GM18508 (cell line): ENCODE measurements at regions not wholly inside any gene's neighbourhood (a gene's known extent, or its start where the extent isn't known, plus 50 kb on each side); places are given as distances from the start of the nearest gene placed in this dataset.

Experiments used
- ATAC-seq: cut with Tn5 transposase; IDR thresholded peaks from one replicate; pipeline ENCODE4 v1.9.1; 2021; ENCODE audit warnings: moderate number of reproducible peaks; ENCODE audit not compliant: insufficient read depth, unreplicated experiment

- no peak for ATAC-seq
These were observed 183.4 kb downstream of the LY86 start for GRCh38 chr6:6771964-6772363.

DNA sequence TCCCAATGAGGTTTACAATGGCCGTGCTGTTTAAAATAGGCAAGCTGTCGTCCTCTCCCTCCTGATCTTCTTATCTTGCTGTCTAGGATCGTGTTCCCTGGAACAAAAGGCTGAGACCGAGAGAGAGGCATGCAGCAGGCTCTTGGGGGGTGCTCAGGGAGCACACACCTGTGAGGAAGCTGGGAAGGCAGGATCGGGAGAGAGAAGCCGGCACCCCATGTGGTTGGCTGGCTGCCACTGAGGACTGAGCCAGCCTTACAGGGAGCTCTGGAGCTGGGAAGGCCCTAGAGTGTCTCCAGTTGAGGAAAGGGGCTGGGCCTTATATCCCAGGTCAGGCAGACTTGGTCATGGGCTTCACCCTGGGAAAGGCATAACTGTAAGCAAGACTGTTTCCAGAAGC is 184.2 kb downstream of the LY86 start:
- ATAC-seq: no peak

GRCh38 chr6:6775074-6775473 is 186.6 kb downstream of the LY86 start:
- ATAC-seq: no peak

- ATAC-seq: no peak
These were observed 191.7 kb downstream of the LY86 start for GRCh38 chr6:6780231-6780630.

DNA sequence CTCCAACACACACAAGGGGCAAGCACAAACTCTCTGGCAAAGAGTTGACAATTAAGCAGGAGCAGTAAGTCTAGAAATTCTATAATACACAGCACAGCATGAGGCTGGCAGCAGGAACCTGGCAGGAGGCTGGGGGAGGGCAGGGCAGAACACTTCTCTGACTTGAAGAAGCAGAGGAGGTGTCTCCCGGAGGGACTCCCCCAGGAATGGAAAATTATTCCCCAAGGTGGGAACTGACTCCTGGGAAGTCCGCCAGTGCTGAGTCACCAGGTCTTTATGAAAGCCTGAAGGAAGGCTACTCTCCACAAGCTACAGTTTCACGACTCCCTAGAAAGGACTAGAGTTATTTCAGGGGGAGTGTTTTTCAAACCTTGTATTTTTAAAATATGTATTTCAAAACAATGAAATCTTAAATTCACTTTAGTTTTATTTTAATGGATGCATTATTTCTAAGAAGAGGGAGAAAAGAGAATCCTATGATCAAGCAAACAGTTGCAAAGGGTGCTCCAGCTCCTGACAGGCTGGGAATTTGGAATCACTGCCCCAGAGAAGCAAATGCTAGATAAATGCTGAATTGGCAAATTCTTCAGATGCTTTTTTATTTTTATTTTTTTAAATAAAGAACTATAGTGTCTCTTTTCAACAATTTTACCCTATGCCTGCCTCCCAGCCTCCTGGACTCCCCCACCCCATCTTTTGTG is 192.8 kb downstream of the LY86 start:
- no peak for ATAC-seq

DNA sequence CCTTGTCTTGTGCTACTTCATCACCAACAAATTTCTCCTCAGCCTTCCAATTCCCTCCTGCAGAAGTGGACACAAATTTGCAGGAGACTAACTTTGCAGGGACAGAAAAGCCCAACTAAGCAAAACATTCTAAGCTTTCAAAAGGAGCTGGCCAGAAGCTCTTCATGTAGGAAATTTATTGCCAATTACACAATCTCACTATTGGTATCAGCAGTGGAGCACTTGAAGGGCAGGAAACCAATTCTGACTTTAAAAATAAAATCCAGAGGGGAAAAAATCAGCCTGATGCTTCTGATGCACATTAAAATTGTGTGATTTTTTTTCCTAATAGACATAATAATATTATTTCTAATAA is 193.3 kb downstream of the LY86 start:
- ATAC-seq: no peak

DNA sequence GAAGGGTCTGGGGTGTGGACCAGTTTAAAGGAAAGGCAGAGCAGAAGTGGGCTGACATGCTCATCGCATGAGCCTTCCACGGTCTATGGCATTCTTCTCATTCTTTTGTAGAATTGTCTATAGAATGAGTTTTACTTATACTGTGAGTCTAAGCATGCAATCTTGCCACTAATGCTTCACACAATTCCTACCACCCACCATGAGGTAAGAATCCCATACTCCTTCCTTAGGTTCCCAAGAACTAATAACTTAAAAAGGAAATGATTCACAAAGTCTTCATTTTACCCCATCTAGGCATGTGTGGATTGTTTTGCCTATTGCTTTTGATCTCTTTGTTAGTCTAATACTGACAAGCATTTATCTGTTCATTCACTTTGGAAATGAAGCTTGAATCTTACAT is 195.2 kb downstream of the LY86 start:
- no peak for ATAC-seq

DNA sequence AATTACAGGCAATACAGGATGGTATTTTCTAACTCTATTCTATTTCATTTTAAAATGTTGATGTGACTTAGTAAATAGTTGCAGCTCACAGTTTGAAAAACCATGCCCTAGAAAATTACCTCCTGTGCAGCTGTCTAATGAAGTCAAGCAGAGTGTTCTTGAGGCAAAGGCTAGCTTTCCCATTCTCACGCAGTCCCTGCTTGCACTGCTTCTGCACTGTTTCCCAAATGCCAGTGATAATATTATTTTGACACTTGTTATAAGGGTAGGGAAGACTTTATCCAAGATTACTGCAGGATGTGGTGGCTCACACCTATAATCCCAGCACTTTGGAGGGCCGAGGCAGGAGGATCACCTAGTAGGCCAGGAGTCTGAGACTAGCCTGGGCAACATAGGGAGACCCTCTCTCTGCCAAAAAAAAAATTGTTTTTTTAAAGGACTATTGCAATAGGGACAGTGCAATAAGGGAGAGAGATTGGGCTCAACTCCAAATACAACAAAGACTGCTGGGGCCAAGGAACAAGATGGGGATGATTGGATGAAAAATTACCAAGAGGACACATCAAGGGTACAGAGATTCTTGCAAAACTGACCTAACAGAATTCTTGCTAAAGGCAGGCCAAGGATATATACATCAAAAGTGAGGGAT is 196.1 kb downstream of the LY86 start:
- ATAC-seq: no peak

GRCh38 chr6:6785163-6785521 is 196.6 kb downstream of the LY86 start:
- no peak for ATAC-seq

- no peak for ATAC-seq
These were observed 200.0 kb downstream of the LY86 start for GRCh38 chr6:6788394-6789032.

- no peak for ATAC-seq
These were observed 201.9 kb downstream of the LY86 start for GRCh38 chr6:6790393-6790792.

DNA sequence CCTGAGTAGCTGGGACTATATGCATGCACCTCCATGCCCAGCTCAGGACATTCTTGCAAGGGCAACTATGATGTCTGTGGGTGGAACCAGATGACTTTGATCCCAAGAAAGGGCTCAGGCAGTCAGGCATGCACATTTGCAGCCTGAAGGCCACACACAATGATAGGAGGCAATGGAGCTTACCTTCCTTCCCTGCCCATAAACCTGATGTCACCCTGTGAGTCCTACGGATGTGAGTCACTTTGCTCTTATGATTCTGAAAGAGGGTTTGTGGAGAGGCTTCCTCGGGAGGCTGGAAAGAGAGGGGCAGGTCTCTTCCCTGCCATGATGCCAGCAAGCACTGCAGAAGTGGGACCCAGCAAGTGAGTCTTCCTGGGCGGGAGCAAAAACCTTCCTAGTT is 202.4 kb downstream of the LY86 start:
- no peak for ATAC-seq

DNA sequence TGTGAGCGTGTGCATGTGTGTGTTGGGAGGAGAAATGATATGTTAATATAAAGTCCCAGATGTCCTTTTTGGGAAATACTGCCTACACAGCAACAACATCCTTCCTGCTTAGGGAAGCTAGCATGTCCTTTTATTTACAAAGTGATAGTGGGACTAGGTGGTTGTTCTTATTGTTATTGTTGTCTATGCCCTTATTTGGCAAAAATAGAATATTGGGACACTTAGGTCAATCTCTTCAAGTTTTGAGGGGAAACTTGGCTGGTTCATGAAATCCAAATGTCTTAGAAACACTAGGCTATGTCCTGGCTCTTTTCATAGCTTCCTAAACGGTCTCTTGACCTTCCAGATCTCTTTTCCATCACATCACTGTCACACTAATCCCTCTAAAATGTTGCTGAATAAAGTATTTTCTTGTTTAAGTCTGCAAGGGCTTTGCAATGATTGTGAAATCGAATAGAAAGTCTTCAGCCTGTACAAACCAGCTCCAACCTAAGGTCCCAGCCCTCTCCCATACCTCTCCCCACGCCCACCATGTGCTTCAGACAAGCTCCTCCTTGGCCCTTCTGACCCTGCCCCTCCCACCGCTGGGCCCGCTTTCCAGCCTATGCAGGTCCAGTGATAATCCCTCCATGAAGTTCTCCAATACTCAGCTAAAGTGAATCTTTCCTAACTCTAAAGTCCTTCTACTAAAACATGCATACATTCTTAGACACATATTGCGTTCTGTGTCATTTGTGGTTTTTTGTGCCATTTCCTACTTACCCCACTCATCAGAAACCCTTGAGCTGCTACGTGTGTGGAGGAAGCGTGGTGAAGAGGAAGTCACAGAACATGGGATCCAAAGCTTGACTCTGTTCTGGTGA is 205.1 kb downstream of the LY86 start:
- ATAC-seq: no peak

- ATAC-seq: no peak
These were observed 206.9 kb downstream of the LY86 start for GRCh38 chr6:6795393-6795792.

- ATAC-seq: no peak
These were observed 208.3 kb downstream of the LY86 start for GRCh38 chr6:6796818-6797217.

GRCh38 chr6:6798448-6798860 is 209.9 kb downstream of the LY86 start:
- no peak for ATAC-seq

DNA sequence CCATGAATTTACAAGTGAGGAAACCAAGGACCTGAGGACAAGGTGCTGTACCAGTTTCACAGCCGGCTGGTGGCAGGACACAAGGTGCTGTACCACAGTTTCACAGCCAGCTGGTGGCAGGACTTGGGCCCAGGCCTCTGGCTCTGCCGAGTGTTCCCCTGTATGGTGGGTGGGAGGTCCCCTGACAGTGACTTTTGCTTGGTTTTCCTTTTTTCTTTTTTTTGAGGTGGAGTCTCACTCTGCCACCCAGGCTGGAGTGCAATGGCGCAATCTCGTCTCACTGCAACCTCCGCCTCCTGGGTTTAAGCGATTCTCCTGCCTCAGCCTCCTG is 212.4 kb downstream of the LY86 start:
- no peak for ATAC-seq

GRCh38 chr6:6801635-6802218 is 213.2 kb downstream of the LY86 start:
- no peak for ATAC-seq

GRCh38 chr6:6803180-6803977 is 214.9 kb downstream of the LY86 start:
- peak; percentile 74 for ATAC-seq
